ENCODE measurements at regions not wholly inside any gene's neighbourhood (a gene's known extent, or its start where the extent isn't known, plus 50 kb on each side); places are given as distances from the start of the nearest gene placed in this dataset.

DNA sequence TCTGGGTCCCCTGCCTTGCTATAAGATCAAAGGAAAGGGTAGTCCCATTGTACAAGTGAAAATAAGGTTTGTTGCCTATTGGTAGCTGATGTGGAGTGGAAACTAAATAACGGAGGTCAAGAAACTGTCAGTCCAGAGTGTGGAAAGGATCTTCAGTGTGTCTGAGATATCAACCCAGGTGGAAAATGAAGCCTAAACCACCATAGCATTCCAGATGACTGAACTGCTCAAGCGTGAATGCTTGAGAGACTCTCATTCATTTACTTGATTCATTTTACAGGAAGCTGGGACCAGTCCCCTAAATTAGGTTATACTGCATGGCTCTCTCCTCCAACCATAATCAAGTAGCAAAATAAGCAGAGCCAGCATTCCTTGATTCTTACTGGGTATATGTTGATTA is 116.0 kb upstream of the SLC28A3 start:
- DNase-seq, result no peak

DNA sequence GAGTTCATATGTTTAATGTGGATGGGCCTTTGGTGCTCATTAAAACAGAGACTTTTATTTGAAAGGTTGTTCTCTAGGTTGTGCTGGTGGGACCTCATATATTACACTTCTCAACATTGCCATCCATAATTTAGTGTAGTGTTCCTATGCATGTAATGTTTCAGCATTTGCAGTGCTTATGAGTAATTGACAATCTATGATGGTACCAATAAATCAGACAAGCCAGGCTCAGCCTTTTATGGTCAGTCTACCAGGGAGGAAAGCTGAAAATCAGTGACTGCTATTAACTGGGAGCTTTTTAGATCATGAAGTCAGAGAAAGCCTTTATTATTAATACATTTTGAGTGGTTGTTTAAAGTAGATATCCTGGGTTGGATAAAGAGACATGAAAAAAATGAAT is 120.1 kb upstream of the SLC28A3 start:
- no peak for DNase-seq

DNA sequence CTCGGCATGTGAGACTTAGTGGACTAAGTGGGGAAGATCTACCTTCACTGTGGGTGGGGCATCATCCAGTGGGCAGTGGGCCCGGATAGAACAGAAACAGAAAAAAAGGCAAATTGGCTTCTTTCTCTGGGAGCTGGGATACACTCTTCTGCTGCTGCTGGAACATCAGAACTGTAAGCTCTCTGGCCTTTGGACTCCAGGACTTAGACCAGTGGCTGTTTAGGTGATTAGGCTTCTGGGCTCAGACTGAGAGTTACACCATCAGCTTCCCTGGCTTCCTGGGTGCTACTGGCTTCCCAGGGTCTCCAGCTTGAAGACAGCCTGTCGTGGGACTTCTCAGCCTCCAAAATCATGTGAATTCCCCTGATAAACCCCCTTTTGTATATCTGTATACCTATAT is 122.7 kb upstream of the SLC28A3 start:
- DNase-seq, result no peak

DNA sequence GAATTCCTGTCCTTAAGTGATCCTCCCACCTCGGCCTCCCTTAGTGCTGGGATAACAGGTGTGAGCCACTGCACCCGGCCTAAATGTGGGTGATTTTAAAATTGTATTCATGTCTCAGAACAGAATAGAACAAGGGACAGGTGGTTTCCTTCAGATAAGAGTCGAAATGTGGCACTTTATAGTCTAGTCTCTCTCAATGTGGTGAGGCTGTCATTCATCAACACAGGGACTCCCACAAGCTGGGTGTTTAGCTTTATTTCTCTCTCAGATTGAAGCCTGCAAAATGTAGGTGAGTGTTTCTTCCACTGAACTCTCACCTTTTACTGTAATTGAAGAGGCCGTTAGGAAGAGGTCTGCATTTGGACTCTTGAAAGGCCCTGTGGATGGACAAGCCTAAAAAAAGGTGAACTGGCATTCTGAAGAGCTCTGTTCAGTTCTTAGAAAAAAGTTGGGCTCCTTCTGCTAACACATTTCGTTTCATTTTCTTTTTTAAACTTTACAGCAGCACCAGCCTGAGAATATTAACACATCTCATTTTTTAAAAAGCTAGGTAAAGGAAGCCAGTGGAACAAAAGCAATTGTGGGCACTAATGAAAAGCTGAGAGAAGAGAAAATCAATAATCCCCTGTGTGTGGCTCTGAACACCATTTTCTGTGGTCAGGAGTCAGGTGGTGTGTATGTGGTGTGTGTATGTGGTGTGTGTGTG is 126.2 kb upstream of the SLC28A3 start:
- no peak for DNase-seq

DNA sequence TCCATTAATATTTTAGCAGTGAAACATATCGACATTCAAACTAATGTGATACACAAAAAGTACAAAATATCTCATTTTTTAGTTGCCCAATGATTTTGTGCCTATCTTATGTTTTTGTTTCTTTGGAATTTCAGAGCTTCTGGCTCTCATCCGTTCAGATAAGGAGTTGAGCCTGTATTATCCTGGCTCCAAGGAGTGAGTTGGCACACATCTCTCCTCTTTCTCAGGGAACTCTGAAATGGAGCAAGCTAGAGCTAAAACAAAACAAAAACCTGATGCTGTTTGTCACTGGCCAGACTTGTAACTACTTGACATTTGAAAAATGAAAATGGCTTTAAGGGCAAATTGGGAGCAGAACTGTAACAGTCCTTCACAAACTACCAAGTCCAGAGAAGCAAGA is 131.3 kb upstream of the SLC28A3 start:
- DNase-seq, result no peak

DNA sequence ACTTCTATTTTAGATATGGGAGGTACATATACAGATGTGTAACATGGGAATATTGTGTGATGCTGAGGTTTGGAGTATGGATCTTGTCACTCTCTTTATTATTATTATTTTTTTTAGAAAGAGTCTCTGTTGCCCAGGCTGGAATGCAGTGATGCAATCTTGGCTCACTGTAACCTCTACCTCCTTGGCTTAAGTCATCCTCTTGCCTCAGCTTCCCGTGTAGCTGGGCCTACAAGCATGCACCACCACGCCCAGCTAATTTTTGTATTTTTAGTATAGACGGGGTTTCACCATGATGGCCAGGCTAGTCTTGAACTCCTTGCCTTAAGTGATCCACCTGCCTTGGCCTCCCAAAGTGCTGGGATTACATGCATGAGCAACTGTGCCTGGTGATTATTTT is 138.4 kb upstream of the SLC28A3 start:
- DNase-seq, result no peak

DNA sequence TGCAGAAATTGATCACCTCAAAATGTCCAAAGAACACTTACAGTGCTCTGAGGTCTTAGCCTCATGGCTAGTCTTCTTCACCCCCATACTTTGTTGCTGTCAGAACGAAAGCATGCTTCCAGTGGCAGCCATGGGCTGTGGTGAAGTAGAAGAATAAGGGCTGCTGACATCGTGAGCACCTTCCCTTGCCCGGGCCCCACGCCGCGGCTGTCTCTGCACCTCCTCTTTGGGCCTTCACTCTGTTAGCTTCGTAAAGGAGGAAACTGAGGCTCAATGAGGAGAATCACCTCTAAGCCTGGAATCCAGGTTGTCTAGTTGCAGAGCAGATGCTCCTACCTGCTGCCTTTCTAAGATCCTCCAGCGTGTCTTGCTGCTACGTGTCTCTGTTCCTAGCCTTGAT is 139.5 kb upstream of the SLC28A3 start:
- DNase-seq, result no peak

DNA sequence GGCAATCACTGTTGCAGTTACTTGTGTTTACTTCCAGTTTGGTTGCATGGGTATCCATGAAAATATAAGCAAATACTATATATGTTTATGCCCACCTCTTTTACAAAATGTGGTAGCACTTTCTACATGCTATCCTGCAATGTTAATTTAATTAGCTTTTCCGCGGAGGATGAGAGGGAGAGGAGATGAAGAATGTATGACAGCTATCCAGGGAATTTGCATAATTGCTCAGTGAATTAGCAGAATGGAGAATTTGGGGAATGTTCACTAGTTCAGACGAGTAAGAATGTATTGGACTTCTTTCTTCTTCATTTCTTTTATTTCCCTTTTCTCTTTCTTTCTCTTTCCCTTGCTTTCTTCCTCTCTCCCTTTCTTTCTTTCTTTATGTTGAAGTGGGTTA is 140.7 kb upstream of the SLC28A3 start:
- no peak for DNase-seq

DNA sequence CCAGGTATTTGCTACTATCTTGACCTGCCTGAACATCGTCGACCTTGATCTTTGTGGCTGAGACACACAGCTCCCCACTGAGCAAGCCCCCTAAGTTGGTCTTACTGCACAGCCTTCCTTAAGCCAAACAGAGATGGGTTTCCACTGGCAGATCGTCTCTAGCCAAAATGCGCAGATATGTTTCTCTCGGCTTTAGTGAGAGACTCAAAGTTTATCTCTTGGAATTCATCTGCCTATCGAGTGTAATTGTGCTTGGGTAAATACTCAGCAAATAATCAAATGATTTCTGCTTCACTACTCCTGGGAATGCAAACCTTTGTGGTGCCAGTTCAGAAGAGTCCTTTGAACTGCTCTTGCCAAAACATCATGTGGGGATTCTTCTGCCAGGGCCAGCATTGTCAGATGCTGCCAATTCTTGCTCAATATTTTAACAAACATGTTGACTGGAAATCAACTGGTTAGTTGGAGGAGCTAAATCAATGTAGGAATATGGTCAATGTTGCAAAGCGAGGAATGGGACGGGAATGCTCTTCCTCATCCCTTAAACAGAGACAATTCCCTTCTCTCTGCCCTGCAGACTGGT is 141.2 kb upstream of the SLC28A3 start:
- DNase-seq, result no peak

DNA sequence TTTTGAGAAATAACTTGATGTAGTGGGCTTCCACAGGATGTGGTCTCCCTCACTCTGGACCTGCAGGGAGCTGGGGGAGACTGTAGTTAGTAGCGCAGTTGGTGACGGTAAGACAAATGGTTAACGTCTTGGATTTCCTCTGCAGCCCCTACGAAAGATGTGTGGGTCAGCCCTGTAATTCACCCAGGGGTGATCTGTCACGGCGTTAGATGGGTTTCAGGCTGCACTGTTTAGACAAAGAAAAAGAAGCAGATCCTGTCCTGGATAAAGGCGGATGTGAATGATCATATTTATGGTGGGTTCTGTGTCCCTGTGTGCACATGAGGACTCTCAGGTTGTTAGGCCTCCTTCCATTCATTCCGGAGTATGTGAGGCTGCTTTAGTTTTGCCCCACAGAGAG is 142.0 kb upstream of the SLC28A3 start:
- DNase-seq, result no peak

DNA sequence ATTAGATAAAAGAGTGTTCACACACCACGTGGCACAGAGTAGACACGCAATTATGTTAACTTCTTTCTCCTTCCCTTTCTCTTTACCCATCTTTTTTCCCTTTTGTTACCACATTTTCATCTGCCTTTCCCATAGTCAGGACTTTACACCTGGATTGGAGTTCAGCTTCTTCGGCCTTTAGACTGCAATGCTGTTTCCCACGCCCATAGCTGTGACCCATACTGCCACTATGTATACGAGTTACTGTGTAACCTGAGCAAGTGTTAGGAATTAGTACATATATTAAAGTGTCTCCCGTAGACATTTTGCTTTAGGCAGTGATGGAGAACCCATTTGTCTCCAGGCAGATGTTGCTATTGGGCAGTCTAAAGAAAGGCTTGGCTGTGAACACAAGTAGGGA is 143.6 kb upstream of the SLC28A3 start:
- DNase-seq, result no peak

DNA sequence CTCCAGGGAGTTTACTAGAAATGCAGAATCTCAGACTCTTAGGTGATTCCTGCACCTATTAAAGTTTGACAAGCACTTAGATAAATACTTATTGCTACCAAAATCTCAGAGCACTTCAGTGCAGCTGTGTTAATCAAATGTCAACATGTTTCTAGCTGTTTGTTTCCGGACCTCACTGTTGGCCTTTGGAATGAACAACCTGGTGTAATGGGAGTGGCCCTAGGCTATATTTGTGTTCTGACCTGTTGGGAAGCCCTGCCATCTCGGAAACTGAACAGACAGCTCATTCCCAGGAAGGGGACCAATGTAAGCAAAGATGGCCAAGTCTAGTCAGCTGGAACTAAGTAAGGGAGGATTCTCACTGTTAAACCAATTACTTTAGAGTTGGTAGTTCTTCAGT is 145.0 kb upstream of the SLC28A3 start:
- DNase-seq, result no peak

DNA sequence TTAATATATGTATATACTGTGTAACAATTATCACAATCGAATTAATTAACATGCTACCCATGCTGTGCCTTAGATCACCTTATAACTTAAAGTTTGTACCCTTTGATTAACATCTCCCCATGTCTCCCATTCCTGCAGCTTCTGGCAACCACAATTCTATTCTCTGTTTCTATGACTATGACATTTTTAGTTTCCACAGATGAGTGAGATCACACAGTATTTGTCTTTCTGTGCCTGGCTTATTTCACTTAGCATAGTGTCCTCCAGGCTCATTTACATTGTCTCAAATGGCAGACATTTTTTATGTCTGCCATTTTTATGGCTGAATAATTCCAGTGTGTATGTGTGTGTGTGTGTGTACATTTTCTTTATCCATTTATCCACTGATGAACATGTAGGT is 146.1 kb upstream of the SLC28A3 start:
- no peak for DNase-seq

DNA sequence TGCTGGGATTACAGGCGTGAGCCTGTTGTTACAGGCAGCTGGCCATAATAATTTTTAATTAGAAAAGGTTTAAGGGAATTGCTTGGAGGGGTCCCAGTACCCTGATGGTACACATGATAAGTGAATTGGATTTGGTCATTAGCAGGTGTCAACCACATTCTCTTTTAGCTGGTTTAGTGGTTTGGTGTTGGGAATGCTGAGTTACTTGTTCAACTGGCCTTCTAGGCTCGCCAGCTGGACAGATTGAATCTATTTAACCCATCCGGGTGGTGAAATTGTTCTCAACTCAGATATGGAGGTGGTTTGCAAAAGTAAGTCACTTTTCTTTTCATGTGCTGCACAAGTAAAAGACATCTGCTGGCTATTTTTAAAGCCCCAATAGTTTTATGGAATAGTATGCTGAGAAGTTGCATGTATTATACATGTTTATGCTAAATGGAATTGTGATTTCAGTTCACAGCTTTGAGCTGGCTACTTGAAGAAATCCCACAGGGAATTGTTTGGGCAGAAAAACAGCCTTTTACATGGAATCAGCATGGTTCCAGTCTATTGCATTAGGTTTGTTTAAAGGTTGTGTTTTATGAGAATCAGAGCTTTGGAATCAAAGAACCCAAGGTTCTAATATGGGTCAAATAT is 149.8 kb upstream of the SLC28A3 start:
- DNase-seq, result no peak

DNA sequence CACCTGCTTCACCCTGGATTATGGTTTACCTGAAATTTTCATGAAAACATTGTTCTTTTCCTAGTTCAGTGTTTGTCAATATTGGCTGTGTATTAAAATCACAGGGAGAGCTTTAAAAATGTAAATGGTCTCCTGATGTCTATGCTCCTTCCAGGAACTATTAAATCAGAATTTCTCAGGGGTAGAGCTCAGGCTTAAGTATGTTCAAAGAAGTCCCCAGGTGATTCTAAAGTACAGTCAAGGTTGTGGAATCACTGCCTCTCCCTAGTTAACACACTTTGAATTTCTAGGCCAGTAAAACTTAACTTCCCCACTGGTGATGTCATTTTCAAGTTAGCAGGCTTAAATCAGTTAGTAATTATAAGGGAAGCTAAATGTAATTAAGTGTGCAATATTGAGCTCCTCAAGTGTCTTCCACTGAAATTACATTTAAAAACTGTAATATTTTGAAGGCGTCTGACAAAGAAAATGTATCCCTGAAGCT is 150.3 kb upstream of the SLC28A3 start:
- no peak for DNase-seq

DNA sequence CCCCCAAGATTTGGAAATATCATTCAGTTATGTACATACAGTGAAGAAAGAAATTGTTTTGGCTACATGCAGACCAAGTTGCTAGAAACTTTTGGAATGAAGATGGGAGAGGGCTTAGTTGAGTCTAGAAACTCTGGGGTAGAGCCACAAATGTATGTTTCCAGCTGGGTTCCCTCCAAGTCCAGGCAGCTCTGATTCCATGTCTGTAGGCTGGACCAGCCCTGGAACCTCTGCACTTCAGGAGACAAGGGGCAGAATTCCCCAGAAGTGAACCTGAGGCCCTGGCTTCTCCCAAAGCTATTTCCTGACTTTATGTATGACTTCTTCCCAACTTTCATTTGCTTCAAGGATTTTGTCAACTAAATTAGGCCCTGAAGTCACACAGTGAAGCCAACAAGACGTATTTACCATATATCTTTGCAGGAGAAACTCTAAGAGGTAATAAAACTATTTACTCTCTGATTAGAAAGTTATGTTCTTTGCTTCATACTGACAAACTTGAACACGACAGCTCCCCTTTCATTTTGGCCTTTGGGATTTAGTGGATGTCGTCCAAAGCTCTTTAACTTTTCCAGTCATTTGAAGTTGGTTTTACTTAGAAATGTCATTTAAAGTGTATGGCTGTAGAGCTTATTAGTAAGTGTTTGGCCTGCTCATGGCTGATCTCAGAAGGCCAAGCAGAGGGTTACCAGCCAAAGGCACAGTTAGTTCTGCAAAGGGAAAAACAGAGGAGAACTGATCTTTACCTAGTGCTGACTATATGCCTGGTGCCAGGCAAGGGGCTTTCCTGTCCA is 152.0 kb upstream of the SLC28A3 start:
- DNase-seq, result no peak

DNA sequence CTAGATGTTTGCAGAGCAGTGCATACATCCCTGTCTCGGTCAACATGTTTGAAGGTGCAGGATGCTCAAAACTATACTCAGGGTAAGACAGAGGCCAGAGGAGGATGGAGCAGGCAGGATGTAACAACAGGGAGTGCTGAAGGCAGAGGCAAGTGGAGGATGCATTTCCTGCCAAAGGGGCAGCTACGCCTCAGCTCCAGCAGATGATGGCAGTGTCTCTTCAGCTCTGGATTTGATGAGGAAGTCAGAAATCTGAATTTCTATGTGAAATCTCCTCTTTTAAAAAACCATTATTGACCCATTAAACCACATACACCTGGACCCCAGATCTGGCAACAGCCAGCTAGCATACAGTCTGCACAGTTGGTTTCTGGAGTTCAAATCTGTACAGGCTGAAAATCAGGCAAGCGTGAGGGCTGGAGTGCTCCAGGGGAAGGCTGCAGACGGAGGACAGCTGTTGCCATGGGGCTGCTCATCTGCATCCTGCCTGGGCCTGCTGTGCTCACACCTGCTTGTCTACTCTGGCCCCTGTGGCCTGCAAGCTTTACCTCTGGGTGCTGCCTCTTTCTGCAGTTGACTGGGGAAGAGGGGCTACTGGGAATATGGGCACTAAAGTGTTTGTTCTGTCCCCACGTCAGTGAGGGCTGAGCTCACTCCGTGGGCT is 152.9 kb upstream of the SLC28A3 start:
- DNase-seq, result no peak

DNA sequence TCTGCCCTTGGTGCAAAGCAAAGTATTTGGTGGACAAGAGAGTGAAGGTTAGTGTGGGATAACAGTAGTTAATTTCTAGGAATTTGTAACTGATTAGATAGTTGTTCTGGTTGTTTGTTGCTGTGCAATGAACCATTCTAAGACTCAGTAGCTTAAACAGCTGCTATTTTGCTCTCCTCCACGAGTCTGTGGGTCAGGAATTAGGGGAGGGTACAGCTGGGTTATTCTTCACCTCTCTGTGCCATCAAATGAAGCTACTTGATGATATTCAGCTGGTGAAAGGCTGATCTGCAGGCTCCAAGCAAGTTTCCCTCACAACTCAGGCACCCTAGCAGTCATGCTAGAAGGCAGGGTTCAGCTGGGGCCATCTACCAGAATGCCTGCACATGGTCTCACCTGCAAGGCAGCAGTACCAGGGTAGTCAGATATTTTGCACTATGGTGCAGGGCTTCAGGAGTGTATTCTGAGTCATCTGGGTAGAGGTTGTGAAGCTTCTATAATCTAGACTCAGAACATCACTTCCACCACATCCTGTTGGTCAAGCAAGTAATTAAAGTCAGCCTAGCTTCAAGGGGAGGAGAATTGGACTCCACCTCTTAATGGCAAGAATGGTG is 159.5 kb upstream of the SLC28A3 start:
- DNase-seq, result no peak

DNA sequence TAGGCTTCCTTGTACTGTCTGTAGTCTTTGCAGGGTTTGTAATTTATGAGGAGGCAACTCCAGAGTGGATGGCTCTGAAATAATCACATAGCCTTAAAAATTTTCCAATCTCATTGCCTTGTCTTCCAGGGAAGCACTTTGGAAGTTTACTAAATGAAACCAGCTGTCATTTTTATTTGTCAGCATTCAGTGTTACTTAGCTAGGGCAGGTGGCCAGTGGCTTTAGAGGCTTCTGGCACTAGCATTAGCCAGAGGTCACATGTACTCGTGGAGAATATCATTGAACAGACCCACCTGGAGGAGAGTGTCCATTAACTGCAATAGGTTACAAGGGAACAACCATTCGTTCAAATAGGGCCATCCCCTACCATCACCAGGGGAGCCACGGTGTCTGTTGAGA is 160.3 kb upstream of the SLC28A3 start:
- no peak for DNase-seq

DNA sequence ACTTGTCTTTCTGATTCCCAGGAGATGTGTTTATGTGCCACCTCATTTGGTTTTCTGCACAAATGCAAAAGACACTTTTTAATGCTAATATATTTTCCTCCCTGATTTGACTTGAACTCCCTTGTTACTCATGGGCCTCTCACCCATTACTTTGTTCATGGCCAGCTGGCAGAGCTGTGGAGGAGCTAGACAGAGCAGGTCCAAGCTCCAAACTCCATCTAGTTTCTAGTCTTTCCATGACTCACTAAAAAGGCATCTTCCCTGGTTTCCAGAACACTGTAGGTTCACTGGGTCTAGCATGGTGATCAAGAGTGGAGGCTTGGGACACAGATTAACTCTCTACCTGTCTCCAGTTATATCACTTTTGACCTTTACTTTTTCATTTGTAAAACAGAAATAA is 161.0 kb upstream of the SLC28A3 start:
- no peak for DNase-seq

DNA sequence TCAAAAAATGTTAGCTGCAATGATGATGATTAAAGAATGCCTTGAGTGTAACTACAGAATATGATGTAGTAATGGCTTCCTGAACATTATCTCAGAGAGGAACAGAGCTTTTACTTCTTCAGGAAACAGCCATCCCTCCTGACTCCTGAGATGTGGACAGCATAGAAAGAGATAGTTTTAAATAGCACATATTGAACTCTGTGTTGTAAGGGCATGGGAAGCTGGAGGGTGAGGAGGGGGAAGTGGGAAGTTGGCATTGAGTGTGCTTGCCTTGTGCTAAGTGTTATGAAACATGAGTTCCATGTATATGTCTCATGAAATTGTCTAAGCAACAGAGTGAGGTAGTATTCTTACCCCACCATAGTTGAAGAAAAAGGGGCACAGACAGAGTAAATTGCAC is 161.5 kb upstream of the SLC28A3 start:
- DNase-seq, result no peak

DNA sequence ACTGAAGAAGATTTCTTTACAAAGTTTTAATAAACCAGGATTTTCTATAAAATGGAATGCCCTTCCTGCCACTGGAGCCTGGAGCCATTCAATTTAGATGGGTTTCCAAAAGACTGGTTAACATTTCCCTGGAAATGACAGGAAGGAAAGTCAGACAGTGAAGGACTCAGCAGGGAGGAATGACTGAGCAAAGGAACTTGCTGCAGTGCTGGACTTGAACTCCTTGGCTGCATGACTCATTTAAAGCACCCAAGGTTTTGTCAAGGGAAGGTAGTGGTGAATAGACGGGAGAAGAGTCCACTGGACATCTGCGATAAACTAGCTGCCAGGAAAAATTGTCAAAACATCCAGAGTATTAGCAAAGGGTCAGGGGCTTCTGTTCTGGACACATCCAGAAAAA is 163.8 kb upstream of the SLC28A3 start:
- no peak for DNase-seq

DNA sequence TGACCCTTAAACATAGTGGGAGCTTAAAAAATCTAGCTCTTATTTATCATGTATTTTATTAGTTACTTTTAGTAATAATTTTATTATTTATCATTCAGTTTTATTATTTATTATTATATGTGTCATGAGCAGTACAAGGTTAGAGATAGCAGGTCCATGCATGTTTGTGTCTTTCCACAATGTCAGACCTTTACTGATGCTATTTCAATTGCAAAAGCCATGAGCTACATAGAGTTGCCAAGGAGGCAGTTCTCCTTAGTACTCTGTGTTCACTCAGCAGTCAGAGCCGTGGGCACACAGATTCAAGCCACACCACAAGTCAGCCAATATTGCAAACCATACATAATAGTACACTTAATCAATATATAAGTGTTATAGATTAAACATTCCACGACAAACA is 157.9 kb upstream of the NTRK2 start:
- no peak for DNase-seq

All from activated CD4-positive, CD25-positive, alpha-beta regulatory T cell (primary cell).